Kidney (tissue), 13 donors: ENCODE measurements at regions not wholly inside any gene's neighbourhood (a gene's known extent, or its start where the extent isn't known, plus 50 kb on each side); places are given as distances from the start of the nearest gene placed in this dataset.

Experiments
- DNase-seq, 5 donors: peaks; one replicate each; pipeline ENCODE4 v3.0.0-alpha.2; 2013 to 2020
- FAIRE-seq: peaks from 2 replicates; lab custom pipeline; 2012; peaks lifted over from hg19 to GRCh38; lab: Jason Lieb, UNC
- H3K27ac ChIP-seq, 2 donors: one replicate each; pipeline ENCODE4 v1.7.0; 2013; ENCODE audit warnings: low read depth in 2 of 2, low read length in 2 of 2, inconsistent platforms in 1 of 2
- H3K27me3 ChIP-seq: one replicate; pipeline ENCODE4 v1.7.1; 2013; ENCODE audit warnings: low read length, inconsistent platforms; ENCODE audit not compliant: control insufficient read depth, insufficient read depth
- H3K36me3 ChIP-seq, 3 donors: one replicate each; pipeline versions ENCODE4 v1.7.0 to v1.7.1; 2013; ENCODE audit warnings: low read length in 3 of 3, control low read depth in 1 of 3, inconsistent platforms in 1 of 3; ENCODE audit not compliant: insufficient read depth in 3 of 3, control insufficient read depth in 2 of 3
- H3K4me1 ChIP-seq, 3 donors: one replicate each; pipeline versions ENCODE4 v1.7.0 to v1.7.1; 2013; ENCODE audit warnings: low read length in 3 of 3, inconsistent platforms in 1 of 3, low read depth in 1 of 3; ENCODE audit not compliant: control insufficient read depth in 2 of 3, insufficient read depth in 2 of 3
- H3K4me3 ChIP-seq, 3 donors: one replicate each; pipeline versions ENCODE4 v1.7.0 to v1.8.1; 2013; ENCODE audit warnings: low read length in 3 of 3, control low read depth in 1 of 3, inconsistent platforms in 1 of 3
- H3K9ac ChIP-seq, 3 donors: one replicate each; pipeline versions ENCODE4 v1.7.0 to v1.7.1; 2013; ENCODE audit warnings: low read length in 3 of 3, control low read depth in 1 of 3, inconsistent platforms in 1 of 3
- H3K9me3 ChIP-seq, 3 donors: one replicate each; pipeline versions ENCODE4 v1.7.0 to v1.7.1; 2013; ENCODE audit warnings: low read length in 3 of 3, control low read depth in 1 of 3, inconsistent platforms in 1 of 3; ENCODE audit not compliant: control insufficient read depth in 2 of 3, insufficient read depth in 1 of 3
- intact Hi-C: fragments of 100-400 bp; cut with DNase I; formaldehyde crosslinking; loops from one replicate; pipeline ENCODE4 v1.11.1; 2022
- TF ChIP-seq, protein P1 (sequence below): IDR thresholded peaks from 3 replicates; pipeline ENCODE4 v1.5.1; 2012; ENCODE audit warnings: mild to moderate bottlenecking, moderate library complexity, borderline replicate concordance; ENCODE audit not compliant: insufficient read depth; ENCODE audit errors: extremely low read depth
- donor health status: control.
- donor health status: control.
- donor health status: control.
- donor health status: control.
- donor health status: control.
- donor health status: DM: yes; HTN: yes; CAD: no.
- donor health status: Normal renal cell carcinoma (clear cell type).

DNA sequence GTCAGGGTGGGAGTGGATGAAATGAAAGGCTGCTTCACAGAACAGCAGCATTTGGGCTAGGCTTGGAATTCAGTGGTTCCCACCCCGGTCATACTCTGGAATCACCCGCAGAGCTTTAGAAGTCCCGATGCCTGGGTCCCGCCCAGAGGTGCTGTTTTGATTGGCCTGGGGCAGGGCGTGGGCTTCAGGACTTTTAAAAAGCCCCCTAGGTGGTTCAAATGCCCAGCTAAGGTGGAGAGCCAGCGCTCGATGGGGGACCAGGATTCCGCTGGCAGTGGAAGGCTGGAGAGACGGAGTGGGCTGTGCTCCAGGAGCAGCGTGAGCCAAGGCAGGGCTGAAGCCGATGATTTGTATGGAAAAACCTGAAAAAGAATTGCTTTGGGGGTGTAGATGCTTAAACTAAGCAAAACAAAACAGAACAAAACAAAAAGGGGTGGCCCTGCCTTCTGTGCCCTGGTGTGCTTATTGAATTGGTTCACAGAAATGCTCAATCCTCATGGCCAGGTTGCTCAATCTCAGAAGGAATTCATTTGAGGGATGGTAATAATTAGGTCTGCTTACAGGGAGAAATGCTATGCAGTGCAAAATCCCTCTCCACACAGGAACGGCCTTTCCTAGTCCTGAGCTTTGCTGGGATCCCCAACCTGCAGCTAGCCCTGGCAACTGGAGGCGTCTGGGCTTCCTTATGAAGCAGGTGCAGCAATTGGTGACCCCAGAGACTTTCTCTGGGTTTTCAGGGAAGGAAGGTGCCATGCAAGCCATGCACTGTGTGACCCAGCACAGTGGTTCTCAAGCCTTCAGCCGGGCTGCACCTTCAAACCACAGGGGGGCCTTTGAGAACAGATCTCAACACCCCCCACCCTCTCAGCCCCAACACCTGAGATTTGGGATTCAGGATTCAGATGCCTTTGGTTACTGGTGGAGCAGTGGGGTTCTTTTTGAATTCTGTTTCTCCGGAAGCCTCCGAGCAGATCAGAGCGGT is 174.0 kb upstream of the ZNF618 start:
- intact Hi-C loops = no loop called here
- no peak for FAIRE-seq
- no peaks in the 10 kb centered on the region for H3K9me3 ChIP-seq
- H3K9ac ChIP-seq = no peak overlapping the region
- H3K27ac ChIP-seq = no peak overlapping the region
- DNase-seq = no peak
- H3K36me3 ChIP-seq = no peaks in the 10 kb centered on the region
- TF ChIP-seq, protein P1, sequence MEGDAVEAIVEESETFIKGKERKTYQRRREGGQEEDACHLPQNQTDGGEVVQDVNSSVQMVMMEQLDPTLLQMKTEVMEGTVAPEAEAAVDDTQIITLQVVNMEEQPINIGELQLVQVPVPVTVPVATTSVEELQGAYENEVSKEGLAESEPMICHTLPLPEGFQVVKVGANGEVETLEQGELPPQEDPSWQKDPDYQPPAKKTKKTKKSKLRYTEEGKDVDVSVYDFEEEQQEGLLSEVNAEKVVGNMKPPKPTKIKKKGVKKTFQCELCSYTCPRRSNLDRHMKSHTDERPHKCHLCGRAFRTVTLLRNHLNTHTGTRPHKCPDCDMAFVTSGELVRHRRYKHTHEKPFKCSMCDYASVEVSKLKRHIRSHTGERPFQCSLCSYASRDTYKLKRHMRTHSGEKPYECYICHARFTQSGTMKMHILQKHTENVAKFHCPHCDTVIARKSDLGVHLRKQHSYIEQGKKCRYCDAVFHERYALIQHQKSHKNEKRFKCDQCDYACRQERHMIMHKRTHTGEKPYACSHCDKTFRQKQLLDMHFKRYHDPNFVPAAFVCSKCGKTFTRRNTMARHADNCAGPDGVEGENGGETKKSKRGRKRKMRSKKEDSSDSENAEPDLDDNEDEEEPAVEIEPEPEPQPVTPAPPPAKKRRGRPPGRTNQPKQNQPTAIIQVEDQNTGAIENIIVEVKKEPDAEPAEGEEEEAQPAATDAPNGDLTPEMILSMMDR = no peak
- no peaks in the 10 kb centered on the region for H3K27me3 ChIP-seq
- no peak overlapping the region for H3K4me3 ChIP-seq
- no peaks in the 10 kb centered on the region for H3K4me1 ChIP-seq

DNA sequence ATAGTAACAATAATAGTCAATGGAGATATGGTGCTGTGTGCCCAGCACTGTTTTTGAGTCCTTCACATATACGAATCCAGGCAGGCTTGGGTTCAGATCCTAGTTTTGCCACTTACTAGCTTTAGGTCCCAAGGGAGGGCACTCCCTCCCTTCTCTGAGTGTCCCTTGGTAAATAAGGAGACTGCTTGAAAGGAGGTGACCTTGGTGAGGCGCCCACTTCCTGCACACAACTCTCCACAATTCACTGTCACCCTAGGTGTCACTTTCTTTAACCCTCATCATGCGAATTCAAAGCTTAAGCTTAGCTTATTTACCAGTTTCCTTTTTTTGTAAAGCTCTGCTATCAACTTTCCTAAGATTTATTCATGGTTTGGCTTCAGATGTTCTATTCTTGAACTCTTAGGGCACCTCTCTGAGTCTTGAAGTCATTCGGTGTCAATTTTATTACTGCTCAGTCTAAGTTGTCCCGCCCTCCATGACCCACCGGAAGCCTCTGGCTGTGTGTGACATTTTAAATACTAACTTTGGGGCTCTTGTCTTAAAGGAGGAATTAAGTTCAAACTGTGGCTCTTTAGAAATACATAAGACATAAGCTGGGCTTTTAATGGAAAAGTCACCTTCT is 170.7 kb upstream of the ZNF618 start:
- no peaks in the 10 kb centered on the region for H3K9me3 ChIP-seq
- intact Hi-C loops = no loop called here
- H3K4me3 ChIP-seq = no peak overlapping the region
- H3K27me3 ChIP-seq = no peaks in the 10 kb centered on the region
- DNase-seq (peak in 3 of 5 donors; percentile 41 to 74 (median 63)), FAIRE-seq (no peak)
- H3K4me1 ChIP-seq = no peaks in the 10 kb centered on the region
- H3K9ac ChIP-seq = no peak overlapping the region
- TF ChIP-seq, protein P1 = no peak
- no peaks in the 10 kb centered on the region for H3K36me3 ChIP-seq
- no peak overlapping the region for H3K27ac ChIP-seq

DNA sequence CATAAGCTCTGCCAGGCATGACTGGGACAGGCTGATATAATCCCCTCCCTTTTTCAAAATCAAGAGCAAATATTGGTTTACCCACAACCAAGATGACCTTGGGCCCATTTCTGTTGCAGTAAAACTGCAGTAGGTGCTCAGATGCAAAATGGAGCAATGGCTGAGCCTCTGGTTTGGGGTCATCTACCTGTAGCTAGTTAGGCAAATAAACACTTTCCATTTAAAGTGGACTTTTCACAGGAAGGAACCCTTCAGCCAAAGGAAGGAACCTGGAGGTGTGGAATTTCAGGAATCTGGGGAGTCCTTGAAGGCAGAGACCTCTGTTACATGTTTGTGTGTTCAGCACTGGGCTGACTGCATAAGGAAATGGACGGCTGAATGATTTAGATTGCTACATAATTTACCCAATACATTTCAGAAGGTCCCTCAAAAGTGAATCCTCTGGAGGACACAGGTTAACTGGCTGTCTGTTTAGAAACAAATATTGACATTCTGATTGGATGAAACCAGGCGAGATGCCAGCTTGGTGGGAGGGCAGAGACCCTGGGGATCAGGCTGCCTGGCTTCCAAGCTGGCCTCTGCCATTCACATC is 170.1 kb upstream of the ZNF618 start:
- H3K27ac ChIP-seq = no peak overlapping the region
- H3K36me3 ChIP-seq = no peaks in the 10 kb centered on the region
- no peaks in the 10 kb centered on the region for H3K4me1 ChIP-seq
- H3K9me3 ChIP-seq = no peaks in the 10 kb centered on the region
- no peak for FAIRE-seq
- H3K27me3 ChIP-seq = no peaks in the 10 kb centered on the region
- intact Hi-C loops = no loop called here
- TF ChIP-seq, protein P1 = no peak
- no peak overlapping the region for H3K9ac ChIP-seq
- H3K4me3 ChIP-seq = no peak overlapping the region
- DNase-seq = peak in 2 of 5 donors; percentile 40 to 65
